Astrocyte (in vitro differentiated cells and primary cell): ENCODE measurements at regions not wholly inside any gene's neighbourhood (a gene's known extent, or its start where the extent isn't known, plus 50 kb on each side); places are given as distances from the start of the nearest gene placed in this dataset.

Experiments
- DNase-seq: peaks from one replicate; pipeline ENCODE4 v3.0.0-alpha.2; 2010; ENCODE audit warnings: low read depth
- FAIRE-seq: peaks from 2 replicates; lab custom pipeline; 2011; peaks lifted over from hg19 to GRCh38; lab: Jason Lieb, UNC
- H2AFZ ChIP-seq: 2 replicates; pipeline ENCODE4 v1.6.0; 2012; ENCODE audit warnings: low read depth, low read length, inconsistent platforms
- H3K27ac ChIP-seq: 2 replicates; pipeline ENCODE4 v1.5.1; 2011; ENCODE audit warnings: low read depth, low read length, inconsistent platforms
- H3K27me3 ChIP-seq: 2 replicates; pipeline ENCODE4 v1.6.0; 2011; ENCODE audit warnings: low read length, inconsistent platforms; ENCODE audit not compliant: insufficient read depth
- H3K36me3 ChIP-seq: 2 replicates; pipeline ENCODE4 v1.5.1; 2011; ENCODE audit warnings: low read length, inconsistent platforms; ENCODE audit not compliant: insufficient read depth
- H3K4me1 ChIP-seq: 2 replicates; pipeline ENCODE4 v1.5.1; 2011; ENCODE audit warnings: low read length, inconsistent platforms; ENCODE audit not compliant: insufficient read depth
- H3K4me2 ChIP-seq: 2 replicates; pipeline ENCODE4 v1.6.0; 2012; ENCODE audit warnings: low read length, inconsistent platforms
- H3K4me3 ChIP-seq: 2 replicates; pipeline ENCODE4 v1.5.1; 2011; ENCODE audit warnings: low read depth, mild to moderate bottlenecking, low read length, inconsistent platforms; ENCODE audit not compliant: insufficient read depth
- H3K79me2 ChIP-seq: 2 replicates; pipeline ENCODE4 v1.6.0; 2012; ENCODE audit warnings: mild to moderate bottlenecking, low read length, inconsistent platforms; ENCODE audit not compliant: insufficient read depth
- H3K9ac ChIP-seq: 2 replicates; pipeline ENCODE4 v1.6.0; 2012; ENCODE audit warnings: mild to moderate bottlenecking, low read length, inconsistent platforms
- H3K9me3 ChIP-seq: 2 replicates; pipeline ENCODE4 v1.5.1; 2012; ENCODE audit warnings: low read depth, mild to moderate bottlenecking, low read length, inconsistent platforms; ENCODE audit not compliant: insufficient read depth
- H4K20me1 ChIP-seq: 2 replicates; pipeline ENCODE4 v1.6.0; 2012; ENCODE audit warnings: low read length, inconsistent platforms; ENCODE audit not compliant: insufficient read depth
- H3K27ac Mint-ChIP-seq: one replicate; pipeline ENCODE4 v1.8.0; 2021; ENCODE audit warnings: mild to moderate bottlenecking, mixed read lengths; ENCODE audit not compliant: unreplicated experiment
- H3K27me3 Mint-ChIP-seq: one replicate; pipeline ENCODE4 v1.8.0; 2021; ENCODE audit warnings: low read depth, mixed read lengths; ENCODE audit not compliant: unreplicated experiment
- H3K36me3 Mint-ChIP-seq: one replicate; pipeline ENCODE4 v1.8.0; 2021; ENCODE audit warnings: low read depth, mixed read lengths; ENCODE audit not compliant: unreplicated experiment
- H3K4me1 Mint-ChIP-seq: one replicate; pipeline ENCODE4 v1.8.0; 2021; ENCODE audit warnings: low read depth, mixed read lengths; ENCODE audit not compliant: unreplicated experiment
- H3K4me3 Mint-ChIP-seq: one replicate; pipeline ENCODE4 v1.8.0; 2021; ENCODE audit warnings: mild to moderate bottlenecking, moderate library complexity, mixed read lengths; ENCODE audit not compliant: unreplicated experiment
- H3K9me3 Mint-ChIP-seq: one replicate; pipeline ENCODE4 v1.8.0; 2021; ENCODE audit warnings: mild to moderate bottlenecking, mixed read lengths; ENCODE audit not compliant: unreplicated experiment
- CTCF ChIP-seq: IDR thresholded peaks from 2 replicates; pipeline ENCODE4 v1.5.1; 2011; ENCODE audit warnings: low read depth, mild to moderate bottlenecking, inconsistent platforms, low read length, moderate library complexity; ENCODE audit not compliant: insufficient read depth
- EZH2 ChIP-seq: IDR thresholded peaks from 2 replicates; pipeline ENCODE4 v1.6.1; 2012; ENCODE audit warnings: mild to moderate bottlenecking, low read length, inconsistent platforms; ENCODE audit not compliant: insufficient read depth

GRCh38 chr4:30856795-30857564 is 136.8 kb downstream of the PCDH7 start:
- no peak overlapping the region for H3K27ac ChIP-seq
- Mint-ChIP-seq H3K4me3 (no peak overlapping the region), H3K27ac (no peak overlapping the region), H3K9me3 (no peaks in the 10 kb centered on the region), H3K4me1 (peaks cover 9% of the 10 kb centered on the region), H3K36me3 (no peaks in the 10 kb centered on the region), H3K27me3 (no peaks in the 10 kb centered on the region)
- H3K4me1 ChIP-seq = no peaks in the 10 kb centered on the region
- DNase-seq = no peak
- no peak overlapping the region for H3K4me2 ChIP-seq
- FAIRE-seq = no peak
- H3K79me2 ChIP-seq = no peaks in the 10 kb centered on the region
- no peak overlapping the region for H2AFZ ChIP-seq
- H3K4me3 ChIP-seq = no peak overlapping the region
- no peaks in the 10 kb centered on the region for H3K9me3 ChIP-seq
- H3K36me3 ChIP-seq = no peaks in the 10 kb centered on the region
- H3K9ac ChIP-seq = no peak overlapping the region
- no peaks in the 10 kb centered on the region for H4K20me1 ChIP-seq
- H3K27me3 ChIP-seq = no peaks in the 10 kb centered on the region
- no peak for TF ChIP-seq CTCF
- TF ChIP-seq EZH2 = no peak

GRCh38 chr4:30860978-30861377 is 140.8 kb downstream of the PCDH7 start:
- H3K4me3 ChIP-seq = no peak overlapping the region
- FAIRE-seq = no peak
- no peaks in the 10 kb centered on the region for H3K9me3 Mint-ChIP-seq

More at GRCh38 chr4:30860978-30861377, 140.8 kb downstream of the PCDH7 start:
- Histone ChIP-seq H3K27ac (no peak overlapping the region), H3K27me3 (no peaks in the 10 kb centered on the region), H2AFZ (no peak overlapping the region), H3K4me1 (peaks cover 10% of the 10 kb centered on the region), H3K36me3 (no peaks in the 10 kb centered on the region), H3K9me3 (no peaks in the 10 kb centered on the region), H3K9ac (no peak overlapping the region), H4K20me1 (no peaks in the 10 kb centered on the region), H3K4me2 (no peak overlapping the region), H3K79me2 (no peaks in the 10 kb centered on the region)
- H3K4me1 Mint-ChIP-seq = peaks cover 18% of the 10 kb centered on the region
- H3K27me3 Mint-ChIP-seq = no peaks in the 10 kb centered on the region
- H3K27ac Mint-ChIP-seq = no peak overlapping the region
- H3K36me3 Mint-ChIP-seq = no peaks in the 10 kb centered on the region
- no peak for DNase-seq
- no peak overlapping the region for H3K4me3 Mint-ChIP-seq
- TF ChIP-seq EZH2 = no peak
- TF ChIP-seq CTCF = no peak
